Ishikawa (cell line): ENCODE measurements at regions not wholly inside any gene's neighbourhood (a gene's known extent, or its start where the extent isn't known, plus 50 kb on each side); places are given as distances from the start of the nearest gene placed in this dataset.

Source experiments
- CEBPB ChIP-seq: IDR thresholded peaks from 2 replicates; pipeline ENCODE4 v1.6.1; 2012
- CREB1 ChIP-seq: IDR thresholded peaks from 2 replicates; pipeline ENCODE4 v1.6.1; 2012; ENCODE audit warnings: low read depth
- EGR1 ChIP-seq: IDR thresholded peaks from 2 replicates; pipeline ENCODE4 v1.6.1; 2012
- EP300 ChIP-seq: IDR thresholded peaks from 2 replicates; pipeline ENCODE4 v1.6.1; 2012; ENCODE audit warnings: borderline replicate concordance
- FOXM1 ChIP-seq: IDR thresholded peaks from 2 replicates; pipeline ENCODE4 v1.6.1; 2012; ENCODE audit warnings: low read depth, borderline replicate concordance
- NFIC ChIP-seq: IDR thresholded peaks from 2 replicates; pipeline ENCODE4 v1.6.1; 2012
- RAD21 ChIP-seq: IDR thresholded peaks from 2 replicates; pipeline ENCODE4 v1.6.1; 2012; ENCODE audit warnings: low read depth
- TAF1 ChIP-seq: IDR thresholded peaks from 2 replicates; pipeline ENCODE4 v1.6.1; 2012; ENCODE audit warnings: low read depth, mild to moderate bottlenecking
- TCF12 ChIP-seq: IDR thresholded peaks from 2 replicates; pipeline ENCODE4 v1.6.1; 2012; ENCODE audit warnings: low read depth
- TEAD4 ChIP-seq: IDR thresholded peaks from 2 replicates; pipeline ENCODE4 v1.6.1; 2012
- YY1 ChIP-seq: IDR thresholded peaks from 2 replicates; pipeline ENCODE4 v1.6.1; 2012; ENCODE audit warnings: low read depth
- ZBTB7A ChIP-seq: IDR thresholded peaks from 2 replicates; pipeline ENCODE4 v1.6.1; 2012; ENCODE audit warnings: low read depth
- TF ChIP-seq, protein P1 (sequence below): IDR thresholded peaks from 2 replicates; pipeline ENCODE4 v1.6.1; 2012; ENCODE audit warnings: low read depth, mild to moderate bottlenecking
- TF ChIP-seq, protein P2 (sequence below): IDR thresholded peaks from 2 replicates; pipeline ENCODE4 v1.6.1; 2012
- TF ChIP-seq, protein P3 (sequence below): IDR thresholded peaks from 2 replicates; pipeline ENCODE4 v1.6.1; 2012

DNA sequence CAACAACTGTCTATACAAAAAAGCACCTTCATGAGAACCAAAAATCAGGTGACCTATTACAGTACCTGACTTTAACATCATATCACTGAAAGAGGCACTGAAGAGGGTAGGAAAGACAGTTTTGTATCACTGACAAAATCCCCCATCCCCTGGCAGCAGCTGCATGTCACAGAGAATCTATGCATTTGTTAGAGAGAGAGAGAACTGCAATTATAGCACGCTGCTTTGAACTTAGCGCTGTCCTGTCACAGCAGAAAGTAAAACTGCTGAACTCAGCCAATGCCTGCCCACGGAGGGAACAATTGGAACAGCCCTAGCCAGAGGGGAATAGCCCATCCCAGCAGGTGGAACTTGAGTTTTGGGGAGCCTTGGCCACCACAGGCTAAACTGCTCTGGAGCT is 75.1 kb upstream of the NOL4 start:
- TF ChIP-seq TAF1, result no peak
- TF ChIP-seq CREB1, result no peak
- no peak for TF ChIP-seq NFIC
- TF ChIP-seq EP300, result no peak
- TF ChIP-seq, protein P1, sequence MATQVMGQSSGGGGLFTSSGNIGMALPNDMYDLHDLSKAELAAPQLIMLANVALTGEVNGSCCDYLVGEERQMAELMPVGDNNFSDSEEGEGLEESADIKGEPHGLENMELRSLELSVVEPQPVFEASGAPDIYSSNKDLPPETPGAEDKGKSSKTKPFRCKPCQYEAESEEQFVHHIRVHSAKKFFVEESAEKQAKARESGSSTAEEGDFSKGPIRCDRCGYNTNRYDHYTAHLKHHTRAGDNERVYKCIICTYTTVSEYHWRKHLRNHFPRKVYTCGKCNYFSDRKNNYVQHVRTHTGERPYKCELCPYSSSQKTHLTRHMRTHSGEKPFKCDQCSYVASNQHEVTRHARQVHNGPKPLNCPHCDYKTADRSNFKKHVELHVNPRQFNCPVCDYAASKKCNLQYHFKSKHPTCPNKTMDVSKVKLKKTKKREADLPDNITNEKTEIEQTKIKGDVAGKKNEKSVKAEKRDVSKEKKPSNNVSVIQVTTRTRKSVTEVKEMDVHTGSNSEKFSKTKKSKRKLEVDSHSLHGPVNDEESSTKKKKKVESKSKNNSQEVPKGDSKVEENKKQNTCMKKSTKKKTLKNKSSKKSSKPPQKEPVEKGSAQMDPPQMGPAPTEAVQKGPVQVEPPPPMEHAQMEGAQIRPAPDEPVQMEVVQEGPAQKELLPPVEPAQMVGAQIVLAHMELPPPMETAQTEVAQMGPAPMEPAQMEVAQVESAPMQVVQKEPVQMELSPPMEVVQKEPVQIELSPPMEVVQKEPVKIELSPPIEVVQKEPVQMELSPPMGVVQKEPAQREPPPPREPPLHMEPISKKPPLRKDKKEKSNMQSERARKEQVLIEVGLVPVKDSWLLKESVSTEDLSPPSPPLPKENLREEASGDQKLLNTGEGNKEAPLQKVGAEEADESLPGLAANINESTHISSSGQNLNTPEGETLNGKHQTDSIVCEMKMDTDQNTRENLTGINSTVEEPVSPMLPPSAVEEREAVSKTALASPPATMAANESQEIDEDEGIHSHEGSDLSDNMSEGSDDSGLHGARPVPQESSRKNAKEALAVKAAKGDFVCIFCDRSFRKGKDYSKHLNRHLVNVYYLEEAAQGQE, result no peak
- TF ChIP-seq TCF12, result no peak
- no peak for TF ChIP-seq ZBTB7A
- no peak for TF ChIP-seq CEBPB
- TF ChIP-seq, protein P2, sequence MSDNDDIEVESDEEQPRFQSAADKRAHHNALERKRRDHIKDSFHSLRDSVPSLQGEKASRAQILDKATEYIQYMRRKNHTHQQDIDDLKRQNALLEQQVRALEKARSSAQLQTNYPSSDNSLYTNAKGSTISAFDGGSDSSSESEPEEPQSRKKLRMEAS, result no peak
- TF ChIP-seq, protein P3, sequence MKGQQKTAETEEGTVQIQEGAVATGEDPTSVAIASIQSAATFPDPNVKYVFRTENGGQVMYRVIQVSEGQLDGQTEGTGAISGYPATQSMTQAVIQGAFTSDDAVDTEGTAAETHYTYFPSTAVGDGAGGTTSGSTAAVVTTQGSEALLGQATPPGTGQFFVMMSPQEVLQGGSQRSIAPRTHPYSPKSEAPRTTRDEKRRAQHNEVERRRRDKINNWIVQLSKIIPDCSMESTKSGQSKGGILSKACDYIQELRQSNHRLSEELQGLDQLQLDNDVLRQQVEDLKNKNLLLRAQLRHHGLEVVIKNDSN, result no peak

DNA sequence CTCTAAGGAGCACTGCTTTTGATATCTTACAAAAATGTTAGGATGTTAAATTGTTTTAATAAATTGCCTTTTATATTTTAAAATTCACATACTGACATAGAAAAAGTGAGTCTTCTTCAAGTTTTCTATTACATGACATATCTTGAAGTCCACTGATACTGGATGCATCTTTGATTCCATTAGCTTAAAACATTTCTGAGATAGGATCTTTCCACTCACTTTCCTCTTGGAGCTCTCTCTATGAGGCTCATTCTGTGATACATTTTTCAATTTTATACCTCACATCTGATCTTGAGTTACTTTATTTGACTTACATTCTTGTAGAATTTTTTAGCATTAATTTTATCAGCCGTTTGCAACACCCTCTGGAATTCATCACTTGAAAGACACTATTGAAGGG is 86.8 kb upstream of the NOL4 start:
- no peak for TF ChIP-seq EGR1
- TF ChIP-seq TAF1, result no peak
- no peak for TF ChIP-seq TCF12
- TF ChIP-seq YY1, result no peak
- TF ChIP-seq ZBTB7A, result no peak
- TF ChIP-seq FOXM1, result no peak
- no peak for TF ChIP-seq CEBPB
- TF ChIP-seq RAD21, result no peak
- TF ChIP-seq, protein P3, result no peak
- TF ChIP-seq, protein P2, result no peak
- TF ChIP-seq TEAD4, result no peak
- TF ChIP-seq CREB1, result no peak
- TF ChIP-seq NFIC, result no peak
- TF ChIP-seq, protein P1, result no peak
- no peak for TF ChIP-seq EP300

DNA sequence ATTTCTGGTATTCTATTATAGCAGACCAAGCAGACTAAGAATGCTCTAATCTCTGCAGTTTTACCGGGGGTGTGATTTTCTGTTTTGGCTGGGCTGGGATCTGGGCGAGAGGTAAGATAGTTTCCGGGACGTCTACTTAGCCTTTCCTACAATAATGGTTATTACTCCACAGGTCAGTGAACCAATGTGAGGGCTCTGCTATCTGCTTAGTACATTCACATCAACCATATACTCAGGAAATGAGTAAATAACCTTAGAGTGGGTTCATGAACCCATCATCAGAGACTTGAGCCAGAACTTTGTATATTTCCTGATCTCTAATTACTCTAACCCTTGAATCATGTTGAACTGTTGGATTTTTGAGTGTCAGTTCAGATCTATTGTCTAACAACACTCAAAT is 90.1 kb upstream of the NOL4 start:
- TF ChIP-seq, protein P2, result no peak
- no peak for TF ChIP-seq EP300

DNA sequence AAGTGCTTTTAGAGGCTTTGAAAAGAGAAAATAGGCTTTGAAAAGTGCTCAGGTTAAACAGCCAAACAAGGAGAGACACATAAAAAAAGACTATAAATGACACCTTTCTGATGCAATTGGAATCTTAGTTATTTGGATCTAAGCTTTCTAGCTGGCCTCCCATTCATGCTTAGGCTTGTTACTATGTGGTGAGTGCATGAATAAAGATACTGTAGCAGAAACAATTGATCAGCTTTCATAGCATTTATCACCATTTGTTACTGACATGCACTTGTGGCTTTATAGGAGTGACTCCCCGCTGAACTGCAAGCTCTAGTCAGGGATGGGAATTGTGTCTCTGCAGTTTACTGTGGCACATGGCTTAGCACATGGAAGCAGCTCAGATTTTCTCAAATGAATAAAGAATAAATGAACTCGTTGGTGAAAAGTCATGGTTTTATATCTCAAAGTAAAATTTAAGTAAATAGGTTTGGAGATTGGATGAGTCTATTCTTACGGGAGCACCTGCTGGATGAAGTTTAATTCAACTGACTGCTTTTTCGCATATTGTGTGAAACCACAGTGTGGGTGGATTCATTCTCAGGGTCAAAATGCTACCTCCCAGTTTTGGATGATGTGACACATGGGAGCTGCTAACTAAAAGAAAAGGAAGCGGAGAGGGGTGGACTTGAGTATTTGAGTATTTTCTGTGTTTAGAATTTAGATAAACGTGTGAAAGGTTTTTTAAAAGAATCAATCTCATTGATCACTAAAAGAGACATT is 91.1 kb upstream of the NOL4 start:
- TF ChIP-seq TAF1 (no peak), NFIC (no peak), ZBTB7A (no peak), CEBPB (no peak), EGR1 (no peak), TEAD4 (no peak), YY1 (no peak), EP300 (no peak)
- TF ChIP-seq, protein P3, result no peak
- TF ChIP-seq, protein P2, result no peak
- TF ChIP-seq, protein P1, result no peak
